Transverse colon (tissue), 4 donors: ENCODE measurements at regions not wholly inside any gene's neighbourhood (a gene's known extent, or its start where the extent isn't known, plus 50 kb on each side); places are given as distances from the start of the nearest gene placed in this dataset.
"Not testable (repeated sequence)": the region's sequence is repeated elsewhere in the genome, so short reads cannot be mapped to it uniquely, and the experiment has no call there.

Source experiments
- EP300 ChIP-seq: sonication (generic); formaldehyde crosslinking; IDR thresholded peaks from one replicate; pipeline ENCODE4 v1.6.1; 2017; ENCODE audit warnings: antibody characterized with exemption, low read depth
- POLR2A ChIP-seq: fragments of 450-650 bp; IDR thresholded peaks from one replicate; pipeline ENCODE4 v1.6.1; 2016; ENCODE audit warnings: antibody characterized with exemption, mild to moderate bottlenecking, moderate library complexity
- POLR2AphosphoS5 ChIP-seq, 3 donors: sonication (generic); formaldehyde crosslinking; IDR thresholded peaks; one replicate each; pipeline ENCODE4 v1.6.1; 2016; ENCODE audit warnings: antibody characterized with exemption in 3 of 3
- TF ChIP-seq, protein P1 (sequence below), 5 experiments: fragments of 200-600 bp in 3 of 5; fragments of 450-650 bp in 2 of 5; sonication (generic) in 3 of 5; IDR thresholded peaks; 1 replicate in 2 of 5; 2 replicates in 3 of 5; pipeline ENCODE4 v1.5.1; 2016 to 2017; ENCODE audit warnings: antibody characterized with exemption in 5 of 5, inconsistent platforms in 3 of 5, mild to moderate bottlenecking in 2 of 5, moderate library complexity in 1 of 5

GRCh38 chr19:37312531-37313334 is 58.2 kb upstream of the ZNF527 start:
- TF ChIP-seq, protein P1, sequence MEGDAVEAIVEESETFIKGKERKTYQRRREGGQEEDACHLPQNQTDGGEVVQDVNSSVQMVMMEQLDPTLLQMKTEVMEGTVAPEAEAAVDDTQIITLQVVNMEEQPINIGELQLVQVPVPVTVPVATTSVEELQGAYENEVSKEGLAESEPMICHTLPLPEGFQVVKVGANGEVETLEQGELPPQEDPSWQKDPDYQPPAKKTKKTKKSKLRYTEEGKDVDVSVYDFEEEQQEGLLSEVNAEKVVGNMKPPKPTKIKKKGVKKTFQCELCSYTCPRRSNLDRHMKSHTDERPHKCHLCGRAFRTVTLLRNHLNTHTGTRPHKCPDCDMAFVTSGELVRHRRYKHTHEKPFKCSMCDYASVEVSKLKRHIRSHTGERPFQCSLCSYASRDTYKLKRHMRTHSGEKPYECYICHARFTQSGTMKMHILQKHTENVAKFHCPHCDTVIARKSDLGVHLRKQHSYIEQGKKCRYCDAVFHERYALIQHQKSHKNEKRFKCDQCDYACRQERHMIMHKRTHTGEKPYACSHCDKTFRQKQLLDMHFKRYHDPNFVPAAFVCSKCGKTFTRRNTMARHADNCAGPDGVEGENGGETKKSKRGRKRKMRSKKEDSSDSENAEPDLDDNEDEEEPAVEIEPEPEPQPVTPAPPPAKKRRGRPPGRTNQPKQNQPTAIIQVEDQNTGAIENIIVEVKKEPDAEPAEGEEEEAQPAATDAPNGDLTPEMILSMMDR (IDR thresholded peaks at IDR 0.05): not testable (repeated sequence)
- not testable (repeated sequence) for TF ChIP-seq POLR2AphosphoS5 (IDR thresholded peaks at IDR 0.05); POLR2A; EP300
